HG02970 (cell line): ENCODE measurements at regions not wholly inside any gene's neighbourhood (a gene's known extent, or its start where the extent isn't known, plus 50 kb on each side); places are given as distances from the start of the nearest gene placed in this dataset.

Source experiments
- ATAC-seq: cut with Tn5 transposase; IDR thresholded peaks from one replicate; pipeline ENCODE4 v1.9.1; 2021; ENCODE audit warnings: mild to moderate bottlenecking, moderate library complexity, moderate number of reproducible peaks; ENCODE audit not compliant: unreplicated experiment, low FRiP score

DNA sequence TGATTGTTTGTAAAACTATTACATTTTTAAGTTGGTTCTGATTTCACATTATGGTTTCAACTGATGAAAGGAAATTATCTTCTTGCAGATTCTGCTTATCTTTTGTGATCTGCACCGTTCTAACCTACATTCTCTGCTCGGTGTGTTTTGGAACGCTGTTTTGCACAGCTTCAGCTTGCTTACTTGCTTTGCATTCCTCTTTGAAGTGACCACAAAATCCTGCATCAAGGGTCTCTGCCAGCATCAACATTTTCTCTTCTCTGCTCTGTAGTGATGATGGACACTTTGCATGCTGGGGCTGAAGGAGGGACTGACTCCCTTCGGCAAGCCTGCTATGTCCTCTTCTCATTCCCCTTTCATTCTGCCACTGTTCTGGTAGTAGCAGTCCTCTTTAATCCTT, 485.2 kb downstream of the FBXO15 start:
- ATAC-seq = no peak

DNA sequence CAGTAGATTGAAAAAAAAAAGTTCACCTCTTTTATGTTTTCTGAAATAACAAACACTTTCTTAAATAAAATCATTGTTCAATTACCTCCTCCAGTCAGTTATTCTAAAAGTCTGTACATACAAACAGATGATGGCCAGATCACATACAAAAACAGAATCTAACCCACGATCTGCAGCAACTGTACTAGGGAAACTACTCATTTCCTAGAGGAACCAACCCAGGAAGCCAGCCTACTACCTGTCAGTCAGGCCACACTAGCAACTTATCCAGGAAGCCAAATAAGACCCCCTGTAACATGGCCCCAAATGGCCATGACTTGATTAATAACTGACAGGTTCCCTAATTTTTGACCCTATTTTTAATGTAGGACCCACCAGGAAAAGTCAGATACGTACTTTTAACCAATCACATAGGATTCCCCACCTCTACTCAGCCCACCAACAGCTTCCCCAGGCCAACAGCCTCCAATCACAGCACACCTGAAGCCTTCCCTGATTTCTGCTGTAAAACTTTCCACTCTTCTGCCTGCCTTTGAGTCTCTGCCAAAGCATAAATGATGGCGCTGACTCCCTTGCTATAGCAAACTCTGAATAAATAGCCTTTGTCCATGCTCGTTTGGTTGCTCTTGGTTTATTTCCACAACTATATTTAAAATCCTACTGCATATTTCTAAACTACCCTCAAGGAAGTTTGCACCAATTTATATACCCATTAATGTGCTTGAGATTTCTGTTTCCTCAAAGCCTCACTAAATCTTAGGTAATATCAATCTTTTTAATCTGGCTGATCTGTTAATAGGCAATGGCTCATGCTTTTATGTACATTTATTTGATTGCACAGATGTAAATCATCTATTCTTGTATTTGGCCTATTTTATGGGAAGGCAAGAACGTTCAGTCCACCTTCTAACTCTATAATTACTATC, 486.4 kb downstream of the FBXO15 start:
- ATAC-seq = no peak

DNA sequence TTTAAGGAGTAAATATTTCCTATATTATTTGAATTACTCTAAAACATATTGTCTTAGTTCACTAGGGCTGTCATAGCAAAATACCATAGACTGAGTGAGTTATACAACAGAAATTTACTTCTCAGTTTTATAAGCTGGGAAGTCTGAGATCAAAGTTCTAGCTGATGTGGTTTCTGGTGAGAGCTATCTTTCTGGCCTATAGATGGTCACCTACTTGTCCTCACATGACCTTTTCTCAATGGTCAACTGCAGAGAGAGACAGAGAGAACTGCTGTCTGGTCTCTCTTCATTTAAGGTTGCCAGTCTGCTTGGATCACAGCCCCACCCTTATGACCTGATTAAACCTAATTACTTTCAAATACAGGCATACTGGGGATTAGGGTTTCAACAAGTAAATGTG, 490.9 kb downstream of the FBXO15 start:
- no peak for ATAC-seq

DNA sequence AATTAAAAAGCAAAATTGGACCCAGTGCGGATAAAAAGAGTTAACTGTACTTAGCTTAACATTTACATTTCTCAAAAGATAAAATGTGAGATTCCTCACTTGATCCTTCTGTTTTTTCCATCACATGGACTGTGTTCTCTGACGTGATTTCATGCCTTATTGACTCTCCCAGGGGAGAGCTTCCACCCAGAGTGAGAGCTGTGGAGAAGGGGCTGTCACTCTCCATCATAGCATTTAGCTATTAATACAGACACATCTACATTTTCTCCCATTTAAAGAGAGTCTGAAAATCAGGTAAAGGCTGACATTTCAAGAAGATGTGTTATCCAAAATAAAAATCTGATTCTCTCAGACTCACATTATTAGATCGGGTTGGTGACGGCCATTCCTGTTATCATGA, 493.8 kb downstream of the FBXO15 start:
- ATAC-seq = no peak

DNA sequence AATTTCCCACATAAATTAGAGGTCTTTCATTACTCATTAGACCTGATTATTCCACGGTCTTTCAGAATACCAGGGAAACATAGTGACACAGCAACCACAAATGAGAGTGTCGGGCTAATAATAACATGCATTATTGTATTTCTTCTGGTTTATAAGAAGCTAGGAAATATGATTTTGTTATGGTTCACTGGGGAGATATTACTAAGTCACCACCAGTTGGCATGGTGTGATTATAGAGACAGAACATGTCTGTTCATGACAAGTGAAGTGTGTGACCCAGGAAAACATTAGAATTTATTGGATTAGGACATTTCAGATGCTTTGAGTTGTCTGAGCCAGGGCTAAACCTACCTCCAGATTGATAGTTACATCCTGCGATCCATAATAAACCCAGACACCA, 494.4 kb downstream of the FBXO15 start:
- no peak for ATAC-seq

DNA sequence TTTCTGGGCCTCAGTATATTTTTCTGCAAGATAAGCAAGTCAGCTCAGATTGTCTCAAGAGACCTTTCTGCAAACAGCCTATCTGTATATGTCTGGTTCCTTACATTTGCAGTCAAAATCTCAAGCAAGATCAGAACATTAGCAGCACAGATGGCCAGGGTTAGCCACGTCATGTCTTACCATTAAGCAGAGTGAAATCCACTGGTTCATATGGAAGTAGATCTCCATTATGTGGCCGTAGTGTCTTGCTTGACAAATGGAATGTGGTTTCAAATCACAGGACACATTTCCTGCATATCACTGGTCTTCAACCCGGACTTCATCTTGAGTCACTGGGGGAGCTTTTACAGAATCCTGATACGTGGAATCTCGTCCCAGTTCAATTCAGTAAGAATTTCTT, 500.2 kb downstream of the FBXO15 start:
- no peak for ATAC-seq

DNA sequence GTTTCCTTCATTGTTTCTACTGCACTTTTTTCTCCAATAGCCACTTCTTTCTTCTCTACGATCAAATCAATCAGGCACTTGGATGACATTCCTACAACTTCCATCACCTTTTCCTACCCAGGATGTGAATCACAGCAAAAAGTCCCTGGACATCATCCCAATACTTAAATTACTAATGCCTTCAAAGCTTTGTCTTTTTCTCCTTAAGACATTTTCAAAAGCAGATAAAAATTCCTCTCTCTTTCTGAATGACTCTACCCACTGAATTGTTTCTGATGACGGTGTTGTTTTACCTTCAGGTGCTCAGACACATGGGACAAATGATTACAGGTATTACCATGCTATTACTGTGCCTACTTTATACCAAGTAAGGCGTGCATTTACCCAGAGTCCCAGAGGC, 500.9 kb downstream of the FBXO15 start:
- ATAC-seq = no peak

DNA sequence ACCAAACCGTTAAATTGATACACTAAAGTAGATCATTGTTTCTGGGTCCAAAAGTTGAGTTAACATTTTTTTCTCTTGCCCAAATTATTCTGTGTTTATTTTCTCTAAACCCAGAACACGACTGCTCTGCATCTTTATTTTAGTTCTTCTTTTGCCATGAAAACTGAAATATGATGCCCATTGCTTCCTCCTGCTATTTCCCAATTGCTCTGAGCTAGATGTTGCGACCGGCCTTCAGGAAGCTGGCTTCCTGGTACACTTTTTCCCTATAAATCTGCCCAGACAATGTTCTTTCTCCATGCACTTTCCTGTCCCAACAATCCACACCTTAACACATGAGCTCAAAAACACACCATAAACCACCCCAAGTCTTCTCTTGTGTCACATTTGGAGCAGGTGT, 501.4 kb downstream of the FBXO15 start:
- no peak for ATAC-seq

DNA sequence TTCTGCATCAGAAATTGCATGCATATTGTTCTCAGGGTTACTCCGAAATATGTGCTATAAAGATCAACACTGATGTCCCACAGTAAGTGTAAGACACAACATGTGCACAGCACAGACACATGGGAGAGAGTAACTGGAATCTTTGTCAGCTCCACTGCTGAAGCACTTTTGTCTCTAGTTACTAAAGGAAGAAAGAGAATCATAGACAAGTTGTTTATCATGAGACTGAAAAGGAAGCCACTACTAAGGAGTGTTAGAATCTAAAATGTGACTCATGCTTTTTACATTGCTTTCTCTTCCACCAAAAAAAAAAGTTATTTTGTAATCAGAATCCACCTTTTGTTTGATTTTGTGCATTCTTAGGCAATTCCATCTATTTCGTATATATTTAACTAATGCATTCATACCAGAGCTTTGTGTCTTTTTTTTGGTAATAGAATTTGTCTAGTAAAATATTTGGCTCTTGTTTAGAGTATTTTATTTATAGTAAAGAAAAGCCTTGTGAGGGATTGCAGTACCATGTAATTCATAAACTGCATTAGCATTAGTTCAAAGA, 502.4 kb downstream of the FBXO15 start:
- no peak for ATAC-seq

DNA sequence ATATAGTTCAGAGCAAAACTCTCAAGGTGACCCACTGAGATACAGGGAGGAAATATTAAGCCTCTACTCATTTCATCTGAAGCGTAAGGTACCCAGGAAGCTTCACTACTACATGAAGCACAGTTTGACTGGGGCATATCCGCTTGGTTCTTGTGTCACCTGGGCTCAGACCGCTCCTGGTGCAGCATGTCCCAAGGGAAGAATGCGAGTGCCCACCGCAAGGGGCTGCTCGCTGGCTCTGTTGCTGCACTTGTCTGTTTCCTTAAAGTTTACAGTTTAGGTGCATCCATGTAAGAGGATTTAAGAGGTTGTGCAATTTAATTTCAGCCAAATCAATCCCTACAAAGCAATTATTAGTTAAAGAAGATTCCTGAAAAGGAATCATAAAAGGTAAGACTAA, 507.8 kb downstream of the FBXO15 start:
- ATAC-seq = no peak

DNA sequence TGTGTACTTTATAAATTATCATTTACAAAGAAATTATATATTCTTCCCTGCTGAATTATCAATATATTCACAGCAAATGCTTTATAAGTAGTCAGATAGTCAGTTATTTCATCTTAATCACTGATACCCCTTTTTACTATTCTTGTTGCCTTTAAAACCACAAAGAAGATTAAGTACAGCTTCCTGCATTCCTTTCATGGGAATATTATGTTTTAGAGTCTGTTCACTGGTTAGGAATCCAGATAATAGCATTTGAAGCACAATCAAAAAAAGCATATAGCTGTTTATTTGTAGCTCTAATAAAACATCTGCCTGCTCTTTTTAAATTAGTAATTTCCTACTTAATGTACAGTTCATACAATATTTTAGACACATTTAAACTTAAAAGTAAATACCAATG, 508.9 kb downstream of the FBXO15 start:
- ATAC-seq = no peak

DNA sequence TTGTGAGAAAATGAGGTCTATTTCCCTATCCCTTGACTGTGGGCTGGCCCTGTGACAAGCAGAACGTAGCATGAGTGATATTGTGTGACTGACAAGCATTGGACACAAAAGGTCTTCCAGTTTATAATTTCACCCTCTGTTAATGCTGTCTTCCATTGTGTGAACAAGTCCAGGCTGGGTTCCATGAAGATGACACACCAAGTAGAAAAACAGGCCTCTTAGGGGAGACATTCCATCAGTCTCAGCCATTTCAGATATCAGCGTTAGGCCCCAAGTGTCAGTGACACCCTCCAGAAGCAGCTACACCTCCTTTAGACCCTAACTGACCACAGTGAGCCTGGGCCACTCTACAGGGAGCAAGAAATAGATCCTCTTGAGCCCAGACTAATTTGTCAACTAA, 511.3 kb downstream of the FBXO15 start:
- no peak for ATAC-seq

DNA sequence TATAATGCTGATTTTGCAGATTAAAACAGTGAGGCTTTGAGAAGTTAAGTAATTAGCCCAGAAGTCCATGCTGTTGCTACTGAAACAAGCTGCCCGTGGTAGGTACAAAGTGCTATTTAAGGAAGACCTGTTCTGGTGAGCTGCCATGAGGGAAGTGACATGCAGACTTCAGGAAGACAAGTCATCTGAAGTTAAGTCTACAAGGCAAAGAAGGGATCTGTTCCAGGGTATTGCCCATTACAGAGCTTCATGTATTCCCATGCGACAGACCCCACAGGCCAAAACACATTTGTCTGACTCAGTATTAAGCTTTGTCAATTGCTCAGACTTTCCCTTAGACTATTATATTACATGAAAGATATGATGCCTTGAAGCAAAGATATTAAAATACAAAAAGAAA, 520.8 kb downstream of the FBXO15 start:
- ATAC-seq = no peak

DNA sequence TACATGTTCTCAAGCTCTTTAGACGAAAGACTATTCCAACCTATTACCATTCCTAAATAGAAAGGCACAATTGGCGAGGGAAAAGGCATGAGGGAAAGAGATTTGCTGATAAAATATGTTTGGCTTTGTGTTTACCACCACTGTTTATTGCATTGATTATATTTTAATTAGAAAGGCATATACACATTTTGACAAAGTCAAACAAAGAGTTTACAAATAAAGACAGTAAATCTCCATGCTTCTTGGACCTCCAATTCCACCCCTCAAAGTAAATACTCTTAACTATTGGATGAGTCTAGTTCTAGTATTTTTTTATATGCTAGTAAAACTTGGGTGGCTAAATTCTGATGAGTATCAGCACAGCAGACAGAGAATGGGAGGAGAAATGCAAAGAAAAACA, 521.4 kb downstream of the FBXO15 start:
- ATAC-seq = no peak

DNA sequence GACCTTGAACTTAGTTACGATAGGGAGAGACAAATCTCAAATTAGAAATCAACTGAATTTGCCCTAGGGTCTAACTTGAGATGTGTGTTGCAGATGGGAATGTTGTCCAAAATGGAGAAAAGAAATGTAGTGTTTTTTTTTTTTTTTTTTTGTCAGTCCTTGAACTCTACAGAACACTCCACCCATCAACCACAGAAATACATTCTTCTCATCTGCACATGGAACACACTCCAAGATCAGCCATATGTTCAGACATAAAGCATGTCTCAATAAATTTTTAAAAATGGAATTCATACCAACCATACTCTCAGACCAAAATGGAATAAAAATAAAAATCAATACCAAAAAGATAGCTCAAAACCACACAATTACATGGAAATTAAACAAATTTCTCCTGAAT, 526.5 kb downstream of the FBXO15 start:
- no peak for ATAC-seq

DNA sequence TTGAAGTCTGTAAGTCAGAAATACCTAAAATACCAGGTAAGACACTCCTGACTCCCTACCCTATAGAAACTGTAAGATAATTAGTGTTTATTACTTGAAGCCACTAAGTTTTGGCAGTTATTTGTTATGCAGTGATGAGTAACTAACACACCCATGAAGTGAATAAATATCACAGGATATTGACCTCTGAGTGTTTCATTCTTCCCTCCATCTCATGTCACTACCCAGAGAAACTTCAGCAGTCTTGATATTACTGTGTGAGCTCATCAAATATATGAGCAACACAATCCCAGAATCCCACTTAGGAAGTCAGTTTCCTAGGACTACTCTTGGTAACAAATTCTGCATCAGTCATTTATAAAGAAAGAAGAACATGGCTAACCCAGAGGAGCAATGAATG, 529.7 kb downstream of the FBXO15 start:
- no peak for ATAC-seq

DNA sequence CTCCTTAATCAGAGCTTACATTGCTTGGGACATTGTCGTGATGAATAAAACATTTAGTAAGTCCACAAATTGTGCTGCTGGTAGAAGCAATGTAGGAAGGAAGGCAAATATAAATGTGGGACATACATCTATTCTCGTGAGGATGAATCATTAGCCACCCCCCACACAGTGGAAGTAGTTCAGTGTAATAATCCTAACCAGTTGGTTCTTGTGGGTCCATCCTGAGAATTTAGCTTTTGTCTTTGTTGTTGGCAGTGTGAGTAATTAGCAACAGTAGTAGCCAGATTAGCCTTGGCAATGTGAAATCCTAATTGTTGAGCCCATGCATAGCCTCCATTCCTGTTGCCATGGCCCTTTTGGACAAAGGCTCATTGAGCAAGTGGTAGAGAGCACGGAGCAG, 532.1 kb downstream of the FBXO15 start:
- ATAC-seq = no peak

DNA sequence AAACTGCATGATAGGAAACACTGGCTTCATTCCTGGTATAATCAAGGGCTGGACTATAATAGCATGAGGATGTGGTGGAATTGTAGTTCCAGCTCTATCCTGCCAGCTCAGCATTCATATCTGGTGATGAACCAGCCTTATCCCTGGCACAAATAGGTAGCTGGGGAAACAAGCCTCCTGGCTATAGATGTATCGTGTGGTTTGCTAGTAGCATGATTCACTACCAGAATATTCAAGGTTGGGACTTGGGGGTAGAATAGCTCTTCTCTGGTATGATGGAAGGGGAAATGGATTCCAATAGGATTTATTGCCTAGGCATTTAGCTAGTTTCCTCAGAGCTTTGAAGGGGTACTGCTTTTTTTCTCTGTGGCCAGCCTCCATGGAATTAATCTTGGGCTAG, 532.8 kb downstream of the FBXO15 start:
- no peak for ATAC-seq

DNA sequence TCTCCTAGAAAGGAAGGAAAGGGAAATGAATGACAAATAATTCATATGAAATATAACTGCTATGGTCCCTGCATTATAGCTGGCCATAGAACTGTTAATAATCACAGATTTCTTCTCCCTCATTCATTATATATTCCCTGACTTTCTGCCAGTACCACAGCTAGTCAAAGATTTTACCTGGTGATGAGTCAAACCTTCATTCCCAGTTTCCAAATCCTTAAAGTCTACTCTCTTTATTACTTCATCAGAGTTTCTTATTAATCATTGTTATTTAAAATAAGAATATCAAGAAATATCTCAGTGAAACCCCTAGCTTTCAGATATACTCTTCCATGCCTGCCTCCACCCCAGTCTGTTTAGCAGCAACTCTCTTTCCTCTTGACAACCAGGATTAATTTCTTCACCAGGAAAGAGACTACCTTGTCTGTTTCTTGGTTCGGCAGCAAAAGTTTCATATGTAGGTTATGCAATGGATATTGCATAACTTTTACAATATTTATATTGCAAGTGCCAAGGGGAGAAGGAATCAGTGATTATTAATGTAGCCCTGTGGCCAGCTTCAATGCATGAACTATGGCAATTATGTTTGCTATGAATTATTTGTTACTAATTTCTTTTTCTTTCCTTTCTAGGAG, 533.8 kb downstream of the FBXO15 start:
- ATAC-seq = no peak

DNA sequence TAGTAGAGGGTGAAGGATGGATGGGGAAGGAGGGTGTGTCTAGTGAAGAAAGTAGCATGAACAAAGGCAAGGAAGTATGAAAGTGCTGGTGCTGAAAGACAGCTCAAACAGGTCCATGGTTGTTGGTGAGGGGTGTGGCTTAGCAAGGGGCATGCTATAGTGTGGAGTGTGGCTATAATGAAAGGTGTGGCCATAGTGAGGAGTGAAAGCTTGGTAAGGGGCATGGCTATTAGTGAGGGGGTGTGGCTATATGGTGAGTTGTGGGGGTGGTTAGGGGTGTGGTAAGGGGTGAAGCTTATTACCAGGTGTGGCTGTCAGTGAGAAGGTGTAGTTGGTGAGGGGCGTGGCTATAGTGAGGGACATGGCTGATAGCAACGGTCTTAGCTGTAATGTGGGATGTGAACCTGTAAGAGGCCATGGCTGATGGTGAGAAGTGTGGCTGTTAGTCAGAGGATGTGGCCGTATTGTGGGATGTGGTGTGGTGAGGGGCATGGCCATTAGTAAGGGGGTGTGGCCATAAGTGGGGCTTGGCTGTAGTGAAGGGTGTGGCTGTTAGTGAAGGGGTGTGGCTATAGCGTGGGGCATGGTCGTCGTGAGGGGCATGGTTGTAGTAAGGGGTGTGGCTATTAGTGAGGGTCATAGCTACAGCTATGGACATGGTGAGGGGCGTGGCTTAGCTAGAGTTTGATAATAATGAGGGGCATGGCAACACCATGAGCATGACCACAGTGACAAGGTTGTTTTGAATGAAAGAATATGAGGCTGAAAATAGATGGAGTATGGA, 549.6 kb downstream of the FBXO15 start:
- ATAC-seq = no peak

DNA sequence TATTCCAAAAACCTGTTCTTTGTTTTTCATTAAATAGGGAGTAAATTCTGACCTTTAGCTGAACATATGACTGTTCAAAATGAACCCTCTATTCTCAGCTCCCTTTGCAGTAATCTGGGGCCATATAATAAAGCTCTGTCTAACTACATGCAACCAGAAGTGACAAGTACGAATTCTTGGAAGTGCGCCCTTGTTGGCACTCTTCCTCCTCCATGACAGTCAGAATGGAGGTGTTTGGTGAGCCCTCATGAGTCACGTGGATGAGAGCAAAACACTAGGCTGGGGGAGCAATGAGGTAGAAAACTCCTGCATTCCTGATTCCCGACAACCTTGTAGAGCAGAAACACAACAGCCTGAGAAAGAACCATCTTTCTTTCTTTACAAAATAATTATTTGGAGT, 552.9 kb downstream of the FBXO15 start:
- no peak for ATAC-seq
